HG03280 (cell line): ENCODE measurements at regions not wholly inside any gene's neighbourhood (a gene's known extent, or its start where the extent isn't known, plus 50 kb on each side); places are given as distances from the start of the nearest gene placed in this dataset.

Source experiments
- ATAC-seq: cut with Tn5 transposase; IDR thresholded peaks from one replicate; pipeline ENCODE4 v1.9.1; 2021; ENCODE audit warnings: mild to moderate bottlenecking, moderate library complexity; ENCODE audit not compliant: unreplicated experiment

- ATAC-seq: no peak
Observed at GRCh38 chr1:83773059-83773458, 225.9 kb downstream of the TTLL7 start.

- ATAC-seq: no peak
Observed at GRCh38 chr1:83770319-83770661, 228.6 kb downstream of the TTLL7 start.

- ATAC-seq: no peak
Observed at GRCh38 chr1:83769594-83770318, 229.2 kb downstream of the TTLL7 start.

GRCh38 chr1:83769072-83769471 is 229.9 kb downstream of the TTLL7 start:
- ATAC-seq: no peak

- no peak for ATAC-seq
Observed at GRCh38 chr1:83766241-83766691, 232.7 kb downstream of the TTLL7 start.

GRCh38 chr1:83765125-83765524 is 233.8 kb downstream of the TTLL7 start:
- ATAC-seq: no peak

GRCh38 chr1:83764209-83764608 is 234.7 kb downstream of the TTLL7 start:
- ATAC-seq: no peak

- ATAC-seq: no peak
Observed at GRCh38 chr1:83763361-83764095, 235.4 kb downstream of the TTLL7 start.

GRCh38 chr1:83762416-83762815 is 236.5 kb downstream of the TTLL7 start:
- no peak for ATAC-seq

- no peak for ATAC-seq
Observed at GRCh38 chr1:83762039-83762365, 236.9 kb downstream of the TTLL7 start.

- peak; percentile 98 for ATAC-seq
Observed at GRCh38 chr1:83761167-83762038, 237.5 kb downstream of the TTLL7 start.

- ATAC-seq: peak; percentile 19
Observed at GRCh38 chr1:83760226-83761021, 238.5 kb downstream of the TTLL7 start.

GRCh38 chr1:83756984-83757717 is 241.8 kb downstream of the TTLL7 start:
- no peak for ATAC-seq

GRCh38 chr1:83751602-83752001 is 247.3 kb downstream of the TTLL7 start:
- ATAC-seq: no peak

GRCh38 chr1:83750201-83750600 is 248.7 kb downstream of the TTLL7 start:
- ATAC-seq: no peak

GRCh38 chr1:83747853-83748482 is 251.0 kb downstream of the TTLL7 start:
- ATAC-seq: no peak

- no peak for ATAC-seq
Observed at GRCh38 chr1:83746234-83746633, 252.7 kb downstream of the TTLL7 start.

- ATAC-seq: no peak
Observed at GRCh38 chr1:83742446-83742845, 256.5 kb downstream of the TTLL7 start.

- ATAC-seq: no peak
Observed at GRCh38 chr1:83741770-83742169, 257.2 kb downstream of the TTLL7 start.

- no peak for ATAC-seq
Observed at GRCh38 chr1:83741348-83741747, 257.6 kb downstream of the TTLL7 start.
